ENCODE measurements at regions not wholly inside any gene's neighbourhood (a gene's known extent, or its start where the extent isn't known, plus 50 kb on each side); places are given as distances from the start of the nearest gene placed in this dataset.

GRCh38 chr2:57539761-57540160 lies 506.8 kb upstream of the VRK2 start:
- in situ Hi-C loops (cut with MboI; ENCODE audit: low sequenced_read_pairs), result no loop called here

GRCh38 chr2:57542081-57542480 lies 504.5 kb upstream of the VRK2 start:
- in situ Hi-C loops (cut with MboI; ENCODE audit: low sequenced_read_pairs), result no loop called here

GRCh38 chr2:57543211-57543610 lies 503.4 kb upstream of the VRK2 start:
- in situ Hi-C loops (cut with MboI; ENCODE audit: low sequenced_read_pairs), result no loop called here

GRCh38 chr2:57544624-57545023 lies 502.0 kb upstream of the VRK2 start:
- in situ Hi-C loops (cut with MboI; ENCODE audit: low sequenced_read_pairs), result no loop called here

GRCh38 chr2:57546478-57546877 lies 500.1 kb upstream of the VRK2 start:
- in situ Hi-C loops (cut with MboI; ENCODE audit: low sequenced_read_pairs), result no loop called here

GRCh38 chr2:57549642-57550102 lies 496.9 kb upstream of the VRK2 start:
- in situ Hi-C loops (cut with MboI; ENCODE audit: low sequenced_read_pairs), result no loop called here

GRCh38 chr2:57550912-57551311 lies 495.7 kb upstream of the VRK2 start:
- in situ Hi-C loops (cut with MboI; ENCODE audit: low sequenced_read_pairs), result no loop called here

GRCh38 chr2:57552885-57553284 lies 493.7 kb upstream of the VRK2 start:
- in situ Hi-C loops (cut with MboI; ENCODE audit: low sequenced_read_pairs), result no loop called here

GRCh38 chr2:57554348-57554747 lies 492.3 kb upstream of the VRK2 start:
- in situ Hi-C loops (cut with MboI; ENCODE audit: low sequenced_read_pairs), result no loop called here

- in situ Hi-C loops (cut with MboI; ENCODE audit: low sequenced_read_pairs), result no loop called here
Observed at GRCh38 chr2:57558312-57558711, 488.3 kb upstream of the VRK2 start.

GRCh38 chr2:57562495-57562894 lies 484.1 kb upstream of the VRK2 start:
- in situ Hi-C loops (cut with MboI; ENCODE audit: low sequenced_read_pairs), result no loop called here

GRCh38 chr2:57563015-57563414 lies 483.6 kb upstream of the VRK2 start:
- in situ Hi-C loops (cut with MboI; ENCODE audit: low sequenced_read_pairs), result no loop called here

GRCh38 chr2:57567245-57567644 lies 479.4 kb upstream of the VRK2 start:
- in situ Hi-C loops (cut with MboI; ENCODE audit: low sequenced_read_pairs), result no loop called here

- in situ Hi-C loops (cut with MboI; ENCODE audit: low sequenced_read_pairs), result no loop called here
Observed at GRCh38 chr2:57569396-57569795, 477.2 kb upstream of the VRK2 start.

- in situ Hi-C loops (cut with MboI; ENCODE audit: low sequenced_read_pairs), result no loop called here
Observed at GRCh38 chr2:57570961-57571360, 475.6 kb upstream of the VRK2 start.

- in situ Hi-C loops (cut with MboI; ENCODE audit: low sequenced_read_pairs), result no loop called here
Observed at GRCh38 chr2:57575700-57576268, 470.8 kb upstream of the VRK2 start.

GRCh38 chr2:57576983-57577382 lies 469.6 kb upstream of the VRK2 start:
- in situ Hi-C loops (cut with MboI; ENCODE audit: low sequenced_read_pairs), result no loop called here

GRCh38 chr2:57597940-57598339 lies 448.7 kb upstream of the VRK2 start:
- in situ Hi-C loops (cut with MboI; ENCODE audit: low sequenced_read_pairs), result no loop called here

GRCh38 chr2:57598551-57598950 lies 448.1 kb upstream of the VRK2 start:
- in situ Hi-C loops (cut with MboI; ENCODE audit: low sequenced_read_pairs), result no loop called here

GRCh38 chr2:57602733-57603132 lies 443.9 kb upstream of the VRK2 start:
- in situ Hi-C loops (cut with MboI; ENCODE audit: low sequenced_read_pairs), result no loop called here

GRCh38 chr2:57614988-57615387 lies 431.6 kb upstream of the VRK2 start:
- in situ Hi-C loops (cut with MboI; ENCODE audit: low sequenced_read_pairs), result no loop called here

GRCh38 chr2:57615855-57616556 lies 430.6 kb upstream of the VRK2 start:
- in situ Hi-C loops (cut with MboI; ENCODE audit: low sequenced_read_pairs), result no loop called here

- in situ Hi-C loops (cut with MboI; ENCODE audit: low sequenced_read_pairs), result no loop called here
Observed at GRCh38 chr2:57617318-57617717, 429.3 kb upstream of the VRK2 start.
